ENCODE measurements at regions not wholly inside any gene's neighbourhood (a gene's known extent, or its start where the extent isn't known, plus 50 kb on each side); places are given as distances from the start of the nearest gene placed in this dataset.
A peak's percentile ranks its signal among the peaks of the same experiment; 100 is the strongest.
"Not testable (repeated sequence)": the region's sequence is repeated elsewhere in the genome, so short reads cannot be mapped to it uniquely, and the experiment has no call there.

- DNase-seq (ENCODE audit: low spot score) (no peak), FAIRE-seq (no peak)
These were observed 1577.0 kb upstream of the SLC39A10 start for GRCh38 chr2:194079989-194080388.

DNA sequence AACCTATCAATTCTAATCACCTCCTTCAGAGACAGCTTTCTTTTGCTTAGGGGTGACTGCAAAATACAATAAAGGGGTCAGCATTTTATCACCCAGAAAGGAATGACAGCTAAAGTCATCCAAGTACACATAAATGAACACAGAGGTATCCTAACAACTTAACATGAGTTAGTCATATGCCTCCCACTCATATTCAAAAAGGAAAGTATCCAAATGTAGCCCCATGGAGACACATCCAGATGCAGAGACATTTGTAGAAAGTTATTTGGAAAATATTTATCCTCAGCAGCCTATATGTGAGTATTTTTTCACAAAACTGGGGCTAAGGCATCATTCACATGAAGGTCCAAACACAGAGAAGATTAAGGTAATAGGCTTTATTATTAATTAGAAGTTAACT is 1579.7 kb upstream of the SLC39A10 start:
- FAIRE-seq = no peak
- no peak for DNase-seq (ENCODE audit: low spot score)

DNA sequence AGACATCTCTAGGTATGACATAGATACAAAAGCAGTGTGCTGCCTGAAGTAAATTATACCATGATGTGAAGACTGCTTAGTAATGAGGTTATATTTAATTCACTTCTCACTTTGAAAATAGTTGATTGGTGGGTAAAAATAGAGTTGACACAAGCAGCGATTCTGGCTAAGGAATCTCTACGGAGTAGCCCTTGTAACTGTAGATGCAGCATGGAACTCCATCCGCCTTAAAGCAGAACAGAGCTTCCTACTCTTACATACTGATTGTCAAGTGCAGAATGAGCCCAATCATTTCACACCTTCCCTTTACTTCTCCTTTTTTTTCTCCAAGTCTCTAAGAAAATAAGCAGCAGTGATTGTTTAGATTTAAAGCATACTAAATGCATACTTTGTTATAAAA is 1594.6 kb upstream of the SLC39A10 start:
- FAIRE-seq (no peak), DNase-seq (ENCODE audit: low spot score) (no peak)

DNA sequence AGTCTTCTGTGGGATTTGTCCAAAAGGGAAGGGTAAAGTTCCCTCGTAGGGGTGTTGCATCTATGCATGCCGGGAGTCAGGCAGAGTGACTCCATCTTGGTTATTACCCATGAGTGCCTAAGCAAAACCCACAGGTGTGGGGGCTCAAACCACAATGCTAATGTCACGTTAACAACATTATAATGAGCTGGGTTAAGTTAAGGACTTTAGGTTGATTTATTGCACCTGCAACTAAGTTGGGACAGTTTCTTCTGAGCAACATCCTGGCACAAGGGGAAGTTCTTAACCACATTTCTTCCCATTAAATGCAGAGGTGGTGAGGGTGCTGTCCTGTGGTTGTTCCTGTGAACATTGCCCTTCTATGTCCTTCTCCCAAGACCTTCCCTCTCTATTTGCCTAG is 1596.8 kb upstream of the SLC39A10 start:
- FAIRE-seq (no peak), DNase-seq (ENCODE audit: low spot score) (no peak)

DNA sequence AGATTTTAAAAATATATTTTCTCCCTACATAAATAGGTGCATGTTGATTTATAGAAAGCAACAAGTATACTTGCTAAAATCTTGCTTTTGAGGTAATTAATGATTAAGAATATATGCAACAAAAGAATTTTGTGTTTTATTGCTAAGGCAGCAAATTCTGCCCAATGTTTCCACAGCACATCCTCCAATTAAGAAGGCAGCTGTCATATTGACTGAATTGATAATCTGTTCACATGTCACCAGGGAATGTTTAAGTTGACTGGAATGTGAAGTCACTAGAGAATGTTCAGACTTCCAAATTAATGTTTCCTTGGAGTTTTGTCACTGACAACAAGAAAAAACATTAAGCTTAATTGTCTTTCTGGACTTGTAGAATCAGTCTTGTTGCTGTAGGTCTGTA is 1602.7 kb upstream of the SLC39A10 start:
- DNase-seq (ENCODE audit: low spot score) (no peak), FAIRE-seq (no peak)

- DNase-seq (ENCODE audit: low spot score) (no peak), FAIRE-seq (no peak)
These were observed 1612.7 kb upstream of the SLC39A10 start for GRCh38 chr2:194044321-194044720.

DNA sequence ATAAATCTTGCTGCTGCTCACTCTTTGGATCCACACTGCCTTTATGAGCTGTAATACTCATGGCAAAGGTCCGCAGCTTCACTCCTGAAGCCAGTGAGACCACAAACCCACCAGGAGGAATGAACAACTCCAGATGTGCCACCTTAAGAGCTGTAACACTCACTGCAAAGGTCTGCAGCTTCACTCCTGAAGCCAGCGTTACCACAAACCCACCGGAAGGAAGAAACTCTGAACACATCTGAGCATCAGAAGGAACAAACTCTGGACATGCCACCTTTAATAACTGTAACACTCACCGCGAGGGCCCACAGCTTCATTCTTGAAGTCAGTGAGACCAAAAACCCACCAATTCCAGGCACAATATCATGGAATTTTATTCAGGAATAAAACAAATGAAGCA is 1635.9 kb upstream of the SLC39A10 start:
- not testable (repeated sequence) for DNase-seq (ENCODE audit: low spot score); FAIRE-seq

GRCh38 chr2:194020155-194020554 is 1636.9 kb upstream of the SLC39A10 start:
- DNase-seq (ENCODE audit: low spot score) = no peak
- FAIRE-seq = no peak

DNA sequence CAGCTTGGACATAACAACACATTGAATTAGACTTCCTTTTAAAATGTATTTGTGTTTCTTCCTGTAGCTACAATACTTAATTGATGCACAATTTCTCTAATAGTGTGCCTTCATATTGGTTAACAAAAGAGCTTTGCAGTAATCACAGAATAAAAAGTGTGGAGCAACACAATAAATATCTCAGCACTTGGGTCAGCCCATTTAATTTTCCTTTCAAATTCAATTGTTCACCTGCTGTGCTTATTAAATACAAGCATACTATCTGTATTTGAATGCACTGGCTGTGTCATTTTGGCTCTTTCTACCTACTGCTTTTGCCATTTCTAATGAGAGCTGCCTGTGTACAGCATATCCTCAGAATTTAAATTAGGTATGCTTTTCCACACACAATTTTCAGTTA is 1641.3 kb upstream of the SLC39A10 start:
- FAIRE-seq (no peak), DNase-seq (ENCODE audit: low spot score) (no peak)

GRCh38 chr2:194014639-194015038 is 1642.4 kb upstream of the SLC39A10 start:
- no peak for DNase-seq (ENCODE audit: low spot score)
- no peak for FAIRE-seq

DNA sequence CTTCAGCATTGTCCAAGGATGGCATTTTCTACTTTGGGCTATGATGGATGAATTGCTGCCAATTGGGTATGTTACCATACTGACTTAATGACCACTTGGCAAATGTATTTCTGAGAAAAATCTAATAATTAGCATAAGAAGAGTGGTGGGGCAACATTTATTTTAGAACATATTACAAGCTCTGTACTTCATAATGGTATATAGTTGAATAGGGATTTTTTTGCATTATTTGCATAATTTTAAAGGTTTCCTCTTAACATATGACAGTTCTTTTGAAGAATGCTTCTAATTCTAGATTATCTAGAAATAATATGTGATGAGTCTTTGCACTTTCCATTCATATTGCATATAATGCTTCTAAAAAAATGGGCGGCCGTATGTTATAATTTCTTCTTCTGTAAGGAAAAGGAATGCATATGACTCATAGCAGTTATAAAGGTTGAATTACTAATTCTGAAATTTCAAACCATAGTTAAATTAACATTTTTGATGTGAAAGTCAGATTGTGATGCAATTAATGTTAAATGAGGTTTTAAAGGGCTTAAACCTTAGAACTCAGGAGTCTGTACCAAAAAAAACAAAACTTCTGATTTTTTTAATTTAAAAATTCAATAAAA is 1652.3 kb upstream of the SLC39A10 start:
- DNase-seq (ENCODE audit: low spot score) (no peak), FAIRE-seq (no peak)

GRCh38 chr2:194003911-194004310 is 1653.1 kb upstream of the SLC39A10 start:
- DNase-seq (ENCODE audit: low spot score) (no peak), FAIRE-seq (no peak)

DNA sequence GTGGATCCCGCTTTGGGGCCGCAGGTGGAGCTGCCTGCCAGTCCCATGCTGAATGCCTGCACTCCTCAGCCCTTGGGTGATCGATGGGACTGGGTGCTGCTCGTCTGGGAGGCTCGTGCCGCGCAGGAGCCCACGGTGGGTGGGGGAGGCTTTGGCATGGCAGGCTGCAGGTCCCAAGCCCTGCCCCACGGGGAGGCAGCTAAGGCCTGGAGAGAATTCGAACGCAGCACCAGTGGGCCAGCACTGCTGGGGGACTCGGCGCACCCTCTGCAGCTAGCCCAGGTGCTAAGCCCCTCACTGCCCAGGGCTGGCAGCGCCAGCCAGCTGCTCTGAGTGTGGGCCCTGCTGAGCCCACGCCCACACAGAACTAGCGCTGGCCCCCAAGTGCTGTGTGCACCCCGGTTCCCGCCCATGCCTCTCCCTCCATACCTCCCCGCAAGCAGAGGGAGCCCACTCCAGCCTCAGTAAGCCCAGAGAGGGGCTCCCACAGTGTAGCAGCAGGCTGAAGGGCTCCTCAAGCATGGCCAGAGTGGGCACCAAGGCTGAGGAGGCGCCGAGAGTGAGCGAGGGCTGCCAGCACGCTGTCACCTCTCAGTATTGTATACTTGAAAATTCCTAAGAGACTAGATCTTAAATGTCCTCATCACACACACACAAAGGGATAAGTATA is 1654.2 kb upstream of the SLC39A10 start:
- FAIRE-seq (no peak), DNase-seq (ENCODE audit: low spot score) (no peak)

DNA sequence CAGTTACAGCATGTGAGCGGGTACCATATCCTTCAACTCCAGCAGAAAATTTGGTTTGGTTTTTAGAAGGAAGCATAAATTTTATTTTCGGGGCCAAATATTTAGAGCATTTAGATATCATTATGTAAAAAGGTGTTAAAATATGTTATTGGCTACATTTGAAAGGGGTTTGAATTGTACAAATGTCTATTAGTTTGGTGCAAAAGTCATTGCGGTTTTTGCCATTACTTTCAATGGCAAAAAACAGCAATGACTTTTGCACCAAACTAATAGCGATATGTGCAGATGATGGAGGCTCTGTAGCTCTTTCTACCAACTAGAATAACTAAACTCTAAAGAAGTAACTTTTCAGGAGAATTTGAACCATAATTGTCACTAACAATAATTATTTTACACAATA is 1666.2 kb upstream of the SLC39A10 start:
- FAIRE-seq = no peak

GRCh38 chr2:193989645-193990044 is 1667.4 kb upstream of the SLC39A10 start:
- DNase-seq (ENCODE audit: low spot score) (no peak), FAIRE-seq (no peak)

More for the DNA sequence above, 1666.2 kb upstream of the SLC39A10 start:
- DNase-seq (ENCODE audit: low spot score) = no peak

DNA sequence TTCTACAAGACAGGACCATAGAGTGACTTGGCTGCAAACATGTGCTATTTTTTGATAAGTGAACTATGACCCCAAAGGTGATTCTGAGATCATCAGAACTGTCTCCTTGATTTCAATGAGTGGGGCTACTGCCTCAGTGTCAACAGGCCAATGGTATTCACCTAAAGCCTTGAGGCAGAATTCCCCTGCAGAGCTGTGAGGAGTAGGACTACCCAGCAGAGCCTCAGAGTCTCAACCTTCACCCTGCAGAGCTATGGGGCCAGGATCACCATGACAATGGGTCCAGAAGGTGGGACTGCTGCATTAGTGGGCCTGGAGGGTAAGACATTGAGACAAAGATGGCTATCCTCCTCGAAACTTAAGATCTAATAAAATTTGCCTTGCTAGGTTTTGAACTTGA is 1668.2 kb upstream of the SLC39A10 start:
- no peak for FAIRE-seq

GRCh38 chr2:193985272-193985671 is 1671.8 kb upstream of the SLC39A10 start:
- FAIRE-seq = no peak
- no peak for DNase-seq (ENCODE audit: low spot score)

More for the DNA sequence above, 1668.2 kb upstream of the SLC39A10 start:
- no peak for DNase-seq (ENCODE audit: low spot score)

DNA sequence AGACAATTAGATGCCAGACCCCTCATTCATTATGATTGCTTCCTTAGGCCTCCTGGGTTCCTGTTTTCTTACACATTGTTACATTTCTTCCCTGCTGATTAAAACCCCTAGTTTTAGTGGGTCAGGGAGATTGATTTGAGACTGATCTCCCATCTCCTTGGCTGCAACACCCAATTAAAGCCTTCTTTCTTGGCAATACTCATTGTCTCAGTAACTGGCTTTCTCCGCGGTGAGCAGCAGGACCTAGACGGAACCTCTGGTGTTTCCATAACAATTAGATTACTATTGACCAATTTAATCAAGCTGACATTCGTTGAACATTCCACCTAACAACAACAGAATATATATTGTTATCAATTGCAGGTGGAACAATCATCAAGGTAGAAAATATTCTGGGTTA is 1676.4 kb upstream of the SLC39A10 start:
- no peak for DNase-seq (ENCODE audit: low spot score)
- FAIRE-seq = no peak

GRCh38 chr2:193973781-193974180 is 1683.2 kb upstream of the SLC39A10 start:
- no peak for DNase-seq (ENCODE audit: low spot score)
- FAIRE-seq = no peak

DNA sequence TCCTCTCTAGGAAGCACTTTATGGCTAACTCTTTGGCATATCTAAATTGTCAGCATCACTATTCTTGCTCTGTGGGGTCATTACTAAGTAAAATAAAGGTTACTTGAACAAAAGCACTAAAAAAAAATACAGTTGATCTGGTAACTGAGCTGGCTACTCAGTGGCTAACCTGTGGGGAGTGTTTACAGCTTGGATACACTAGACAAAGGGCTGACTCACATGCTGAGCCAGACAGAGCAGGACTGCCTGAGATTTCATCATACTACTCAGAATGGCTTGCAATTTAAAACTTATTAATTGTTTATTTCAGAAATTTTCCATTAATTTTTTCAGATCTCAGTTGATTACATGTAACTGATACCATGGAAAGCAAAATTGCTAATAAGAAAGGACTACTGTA is 1690.4 kb upstream of the SLC39A10 start:
- FAIRE-seq (no peak), DNase-seq (ENCODE audit: low spot score) (peak; percentile 52)

- no peak for FAIRE-seq
- no peak for DNase-seq (ENCODE audit: low spot score)
These were observed 1691.8 kb upstream of the SLC39A10 start for GRCh38 chr2:193965263-193965662.

DNA sequence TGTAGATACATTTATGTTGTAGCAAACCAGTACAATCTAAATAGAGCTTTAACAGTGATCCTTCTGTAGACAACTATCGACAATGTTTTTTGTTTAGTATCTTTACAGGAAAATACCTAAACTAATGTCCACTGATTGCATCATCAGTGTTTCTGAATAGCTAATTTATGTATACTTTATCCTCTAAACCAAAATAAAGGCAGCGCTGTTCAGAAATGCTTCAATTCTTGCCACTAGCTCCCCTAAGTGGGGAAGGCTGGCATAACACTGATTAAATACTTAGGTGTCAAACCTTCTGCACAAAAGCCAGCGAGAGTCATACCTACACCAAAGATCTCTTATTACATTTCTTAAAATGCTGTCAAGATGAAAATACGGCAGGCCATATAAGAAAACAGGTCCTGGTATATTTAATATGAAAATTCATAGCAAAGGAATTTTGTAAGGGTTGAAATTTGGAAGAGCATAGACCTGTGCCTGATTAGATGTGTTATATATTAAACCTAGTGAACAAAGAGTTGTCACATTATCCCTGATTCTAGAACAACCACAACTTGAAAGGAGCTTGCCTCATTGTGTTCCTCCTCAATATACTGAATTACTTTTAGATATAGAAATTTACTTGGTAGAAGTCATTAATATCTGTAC is 1693.4 kb upstream of the SLC39A10 start:
- peak; percentile 5 for DNase-seq (ENCODE audit: low spot score)
- FAIRE-seq = no peak

GRCh38 chr2:193946806-193947205 is 1710.2 kb upstream of the SLC39A10 start:
- FAIRE-seq (no peak), DNase-seq (ENCODE audit: low spot score) (no peak)
